ENCODE measurements at regions not wholly inside any gene's neighbourhood (a gene's known extent, or its start where the extent isn't known, plus 50 kb on each side); places are given as distances from the start of the nearest gene placed in this dataset.

DNA sequence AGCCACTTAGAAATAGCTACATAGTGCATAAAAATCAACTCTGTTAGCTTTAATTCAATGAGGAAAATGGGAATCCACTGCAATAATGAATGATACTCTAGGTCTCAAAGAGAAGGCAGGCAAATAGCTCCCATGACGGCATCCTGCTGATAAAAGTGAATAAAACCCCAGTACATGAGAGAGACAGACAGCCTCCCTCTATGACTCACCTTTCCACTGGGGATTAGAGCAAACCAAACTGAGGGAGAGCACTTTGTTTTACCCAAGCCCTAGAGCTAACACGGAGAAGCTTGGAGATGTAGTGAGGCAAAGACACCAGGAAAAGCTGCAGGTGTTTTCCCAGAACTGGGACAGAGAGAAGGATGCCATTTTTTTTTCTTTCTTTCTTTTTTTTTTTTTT, 621.9 kb downstream of the LRRIQ3 start:
- no peak for DNase-seq (ENCODE audit: low read depth in 1 of 2, low spot score in 1 of 2)
- no peak overlapping the region for H3K4me2 ChIP-seq
- no peak overlapping the region for H3K4me3 ChIP-seq
- no peak overlapping the region for H3K27ac ChIP-seq
- ChIA-PET POLR2A (no interaction called here), CTCF (no interaction called here)
- WGBS (ENCODE audit: missing lambda C conversion rate): 0% methylated on average over 2 of the region's 2 CpGs
- ATAC-seq: no peak
- no peak for FAIRE-seq
- H3K9me3 ChIP-seq: no peaks in the 10 kb centered on the region; the same call in 2 of the 3 replicates
- no peaks in the 10 kb centered on the region for H3K4me1 ChIP-seq
- TF ChIP-seq REST (IDR thresholded peaks at IDR 0.05) (no peak), ZNF302 (CRISPR knock-in tag; IDR thresholded peaks at IDR 0.05) (no peak), CEBPB (IDR thresholded peaks at IDR 0.05) (no peak), NR3C1 (IDR thresholded peaks at IDR 0.05) (no peak), PHF8 (IDR thresholded peaks at IDR 0.05; ENCODE audit: borderline replicate concordance, low read depth) (no peak), MAX (IDR thresholded peaks at IDR 0.05) (no peak), TFCP2L1 (CRISPR knock-in tag; IDR thresholded peaks at IDR 0.05) (no peak), NFE2L2 (conservative IDR thresholded peaks at IDR 0.05; ENCODE audit: low read length) (no peak)

DNA sequence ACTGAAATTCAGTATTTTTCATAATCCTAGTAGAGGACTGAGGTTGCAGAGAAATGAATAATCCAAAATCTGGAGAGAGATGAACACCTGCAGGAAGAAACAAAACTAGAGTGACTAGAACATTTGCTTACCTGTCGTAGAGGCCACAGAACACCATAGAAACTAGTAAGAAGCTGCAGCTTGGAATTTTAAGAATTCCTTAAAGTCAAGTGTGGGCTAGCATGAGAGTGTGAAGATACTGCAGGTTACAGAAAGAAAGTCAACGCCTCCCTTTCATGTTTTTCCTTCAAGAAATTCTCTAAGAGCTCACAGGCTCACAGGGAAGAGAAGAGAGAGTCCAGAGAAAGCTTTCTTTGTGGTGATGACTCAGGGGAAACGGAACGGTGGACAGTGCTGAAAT, 633.7 kb downstream of the LRRIQ3 start:
- DNase-seq (ENCODE audit: low read depth in 1 of 2, low spot score in 1 of 2) (no peak), FAIRE-seq (no peak), ATAC-seq (no peak)
- H3K4me1 ChIP-seq: no peaks in the 10 kb centered on the region
- ChIA-PET CTCF (no interaction called here), POLR2A (no interaction called here)
- TF ChIP-seq PHF8 (IDR thresholded peaks at IDR 0.05; ENCODE audit: borderline replicate concordance, low read depth): no peak
- no peak for TF ChIP-seq GATA3 (IDR thresholded peaks at IDR 0.05; ENCODE audit: borderline replicate concordance)
- TF ChIP-seq RNF2 (IDR thresholded peaks at IDR 0.05; ENCODE audit: borderline replicate concordance, low read depth): no peak
- no peak for TF ChIP-seq NR3C1 (IDR thresholded peaks at IDR 0.05)
- no peak for TF ChIP-seq TP53 (CRISPR knock-in tag; IDR thresholded peaks at IDR 0.05)
- no peak for TF ChIP-seq ESRRA (IDR thresholded peaks at IDR 0.05; ENCODE audit: borderline replicate concordance, low read length)
- no peak for TF ChIP-seq SMC3 (IDR thresholded peaks at IDR 0.05)
- TF ChIP-seq BHLHE40 (IDR thresholded peaks at IDR 0.05; ENCODE audit: low read depth, low read length): no peak
- TF ChIP-seq RARB (CRISPR knock-in tag; IDR thresholded peaks at IDR 0.05): no peak
- H3K27ac ChIP-seq: no peak overlapping the region
- 0% methylated on average over 4 of the region's 4 CpGs for WGBS (ENCODE audit: missing lambda C conversion rate)
- no peak overlapping the region for H3K4me2 ChIP-seq
- H3K9me3 ChIP-seq: no peaks in the 10 kb centered on the region
- H3K4me3 ChIP-seq: no peak overlapping the region

DNA sequence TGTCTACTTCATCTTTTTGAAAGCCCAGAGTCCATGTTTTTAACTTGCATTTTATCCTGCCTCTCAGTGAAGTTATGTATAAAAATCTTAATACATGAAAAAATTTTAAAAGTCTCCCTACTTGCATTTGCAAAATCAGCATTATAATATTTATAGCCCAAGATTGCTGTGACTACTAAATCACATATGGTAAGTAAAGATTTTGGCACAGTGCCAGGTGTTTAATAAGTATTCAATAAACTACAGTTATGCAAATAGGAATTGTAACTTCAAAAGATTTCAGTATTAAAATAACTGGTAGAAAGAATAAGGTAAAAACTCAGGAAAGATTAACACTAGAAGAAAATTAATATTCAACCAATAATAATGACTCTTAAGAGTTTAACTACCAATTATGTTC, 641.7 kb downstream of the LRRIQ3 start:
- no peak for DNase-seq (ENCODE audit: low read depth in 1 of 2, low spot score in 1 of 2)

More for the DNA sequence above, 641.7 kb downstream of the LRRIQ3 start:
- ATAC-seq: no peak
- Histone ChIP-seq H3K4me2 (no peak overlapping the region), H3K4me3 (no peak overlapping the region), H3K4me1 (no peaks in the 10 kb centered on the region), H3K27ac (no peak overlapping the region), H3K9me3 (no peaks in the 10 kb centered on the region)
- TF ChIP-seq PBX3 (IDR thresholded peaks at IDR 0.05) (no peak), ZFP36 (IDR thresholded peaks at IDR 0.05; ENCODE audit: borderline replicate concordance, partially characterized antibody) (no peak), CTCF (IDR thresholded peaks at IDR 0.05) (no peak), KDM5A (IDR thresholded peaks at IDR 0.05) (no peak), CBX2 (IDR thresholded peaks at IDR 0.05; ENCODE audit: borderline replicate concordance, low read depth) (no peak), MAX (IDR thresholded peaks at IDR 0.05) (no peak), TP53 (CRISPR knock-in tag; IDR thresholded peaks at IDR 0.05) (no peak), POLR2AphosphoS2 (conservative IDR thresholded peaks at IDR 0.05; ENCODE audit: low read length) (no peak), GATA3 (IDR thresholded peaks at IDR 0.05; ENCODE audit: borderline replicate concordance) (no peak), CBX8 (IDR thresholded peaks at IDR 0.05) (no peak), EHF (CRISPR knock-in tag; IDR thresholded peaks at IDR 0.05) (no peak), FOSB (CRISPR knock-in tag; IDR thresholded peaks at IDR 0.05) (no peak), HES2 (IDR thresholded peaks at IDR 0.05) (no peak), RAD21 (conservative IDR thresholded peaks at IDR 0.05 in 1 of 2, IDR thresholded peaks at IDR 0.05 in 1 of 2) (no peak)
- TF ChIP-seq, protein P1, sequence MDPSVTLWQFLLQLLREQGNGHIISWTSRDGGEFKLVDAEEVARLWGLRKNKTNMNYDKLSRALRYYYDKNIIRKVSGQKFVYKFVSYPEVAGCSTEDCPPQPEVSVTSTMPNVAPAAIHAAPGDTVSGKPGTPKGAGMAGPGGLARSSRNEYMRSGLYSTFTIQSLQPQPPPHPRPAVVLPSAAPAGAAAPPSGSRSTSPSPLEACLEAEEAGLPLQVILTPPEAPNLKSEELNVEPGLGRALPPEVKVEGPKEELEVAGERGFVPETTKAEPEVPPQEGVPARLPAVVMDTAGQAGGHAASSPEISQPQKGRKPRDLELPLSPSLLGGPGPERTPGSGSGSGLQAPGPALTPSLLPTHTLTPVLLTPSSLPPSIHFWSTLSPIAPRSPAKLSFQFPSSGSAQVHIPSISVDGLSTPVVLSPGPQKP (IDR thresholded peaks at IDR 0.05; ENCODE audit: low read depth, low read length): no peak
- FAIRE-seq: no peak
- ChIA-PET POLR2A (no interaction called here), CTCF (no interaction called here)
